C4-2B (cell line): ENCODE measurements at regions not wholly inside any gene's neighbourhood (a gene's known extent, or its start where the extent isn't known, plus 50 kb on each side); places are given as distances from the start of the nearest gene placed in this dataset.

Experiments used
- H3K27ac ChIP-seq: fragments of 450-650 bp; 2 replicates; pipeline ENCODE4 v1.5.1; 2017
- ZFX ChIP-seq: fragments of 450-650 bp; IDR thresholded peaks from 2 replicates; pipeline ENCODE4 v1.6.1; 2017
- TF ChIP-seq, protein P1 (sequence below): fragments of 450-650 bp; conservative IDR thresholded peaks from 2 replicates; pipeline ENCODE4 v1.5.1; 2017; ENCODE audit warnings: mild to moderate bottlenecking

DNA sequence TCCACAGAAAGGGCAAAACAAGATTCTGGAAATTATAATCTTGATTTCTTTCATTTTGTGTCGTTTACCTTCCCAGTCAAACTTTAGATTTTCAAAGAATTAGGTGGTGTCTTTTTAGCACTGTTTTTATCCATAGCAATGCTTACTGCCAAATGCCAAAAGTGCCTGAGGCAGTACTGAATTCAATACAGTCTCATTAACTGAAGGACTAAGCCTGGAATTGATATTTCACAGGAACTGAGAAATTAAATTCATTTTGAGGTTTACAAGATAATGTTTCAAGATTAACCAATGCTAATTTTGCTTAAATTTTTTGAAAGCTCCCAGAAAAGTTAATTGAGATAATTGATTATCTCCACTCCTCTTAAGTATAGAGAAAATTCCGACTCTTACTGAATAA, 68.8 kb upstream of the ARHGAP24 start:
- no peak overlapping the region for H3K27ac ChIP-seq
- TF ChIP-seq ZFX, result no peak

DNA sequence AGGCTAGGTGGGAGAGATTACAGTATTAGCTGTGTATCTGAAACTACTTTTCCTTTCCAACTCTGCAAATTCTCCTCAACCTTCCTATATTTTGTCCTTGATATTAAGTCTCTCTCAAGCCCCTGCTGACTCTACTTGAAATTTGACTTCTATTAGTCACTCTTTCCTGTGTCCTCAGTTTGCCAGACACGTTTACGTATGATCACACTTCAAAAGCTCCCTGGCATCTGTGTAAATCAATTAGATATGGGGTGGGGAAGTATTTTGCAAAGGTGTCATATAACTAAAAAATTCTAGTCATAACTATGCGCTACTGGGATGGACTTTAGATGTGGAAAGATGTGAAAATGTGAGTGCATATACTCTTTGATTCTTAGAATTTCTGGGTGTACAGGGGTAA, 67.4 kb upstream of the ARHGAP24 start:
- H3K27ac ChIP-seq, result no peak overlapping the region
- TF ChIP-seq, protein P1, sequence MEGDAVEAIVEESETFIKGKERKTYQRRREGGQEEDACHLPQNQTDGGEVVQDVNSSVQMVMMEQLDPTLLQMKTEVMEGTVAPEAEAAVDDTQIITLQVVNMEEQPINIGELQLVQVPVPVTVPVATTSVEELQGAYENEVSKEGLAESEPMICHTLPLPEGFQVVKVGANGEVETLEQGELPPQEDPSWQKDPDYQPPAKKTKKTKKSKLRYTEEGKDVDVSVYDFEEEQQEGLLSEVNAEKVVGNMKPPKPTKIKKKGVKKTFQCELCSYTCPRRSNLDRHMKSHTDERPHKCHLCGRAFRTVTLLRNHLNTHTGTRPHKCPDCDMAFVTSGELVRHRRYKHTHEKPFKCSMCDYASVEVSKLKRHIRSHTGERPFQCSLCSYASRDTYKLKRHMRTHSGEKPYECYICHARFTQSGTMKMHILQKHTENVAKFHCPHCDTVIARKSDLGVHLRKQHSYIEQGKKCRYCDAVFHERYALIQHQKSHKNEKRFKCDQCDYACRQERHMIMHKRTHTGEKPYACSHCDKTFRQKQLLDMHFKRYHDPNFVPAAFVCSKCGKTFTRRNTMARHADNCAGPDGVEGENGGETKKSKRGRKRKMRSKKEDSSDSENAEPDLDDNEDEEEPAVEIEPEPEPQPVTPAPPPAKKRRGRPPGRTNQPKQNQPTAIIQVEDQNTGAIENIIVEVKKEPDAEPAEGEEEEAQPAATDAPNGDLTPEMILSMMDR, result no peak
- TF ChIP-seq ZFX, result no peak

DNA sequence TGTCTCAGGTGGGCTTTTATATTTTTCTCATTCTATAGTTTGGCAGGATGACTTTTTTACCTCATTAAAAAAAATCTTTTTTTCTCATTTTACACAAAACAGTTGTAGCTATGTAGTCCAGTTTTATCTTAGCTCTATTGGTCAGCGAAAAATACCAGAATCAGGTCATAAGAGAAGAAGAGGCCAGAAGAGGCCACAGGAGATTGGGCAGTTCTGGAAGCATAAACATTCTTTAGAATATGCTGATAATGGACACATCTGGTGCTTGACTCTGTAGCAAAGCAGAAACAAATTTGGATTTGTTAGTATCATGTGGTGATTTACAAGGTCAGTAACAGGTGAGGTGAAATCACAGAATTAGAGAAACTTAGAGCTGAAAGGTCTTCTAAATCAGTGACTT, 66.6 kb upstream of the ARHGAP24 start:
- no peak overlapping the region for H3K27ac ChIP-seq

DNA sequence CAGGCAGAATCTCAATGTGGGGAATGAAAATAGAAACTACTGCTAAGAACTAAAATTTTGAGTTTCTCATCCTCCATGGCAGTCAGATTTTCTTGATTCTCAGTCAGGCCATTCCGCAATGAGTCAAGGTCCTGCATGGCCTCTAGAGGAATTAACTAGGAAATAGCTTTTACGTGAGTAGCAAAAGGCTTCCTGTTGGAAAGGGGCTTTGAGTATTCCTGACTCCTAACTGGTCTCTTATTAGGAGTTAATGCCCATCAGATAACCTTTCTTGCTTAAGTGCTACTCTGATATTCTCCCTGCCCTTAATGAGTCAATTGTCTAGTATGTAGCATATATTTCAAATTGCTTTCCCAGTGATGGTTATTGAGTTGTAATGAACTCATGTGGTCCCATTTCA, 65.7 kb upstream of the ARHGAP24 start:
- TF ChIP-seq, protein P1, result no peak
- no peak for TF ChIP-seq ZFX
- H3K27ac ChIP-seq, result no peak overlapping the region

More for the DNA sequence above, 66.6 kb upstream of the ARHGAP24 start:
- TF ChIP-seq ZFX, result no peak
- TF ChIP-seq, protein P1, result no peak

DNA sequence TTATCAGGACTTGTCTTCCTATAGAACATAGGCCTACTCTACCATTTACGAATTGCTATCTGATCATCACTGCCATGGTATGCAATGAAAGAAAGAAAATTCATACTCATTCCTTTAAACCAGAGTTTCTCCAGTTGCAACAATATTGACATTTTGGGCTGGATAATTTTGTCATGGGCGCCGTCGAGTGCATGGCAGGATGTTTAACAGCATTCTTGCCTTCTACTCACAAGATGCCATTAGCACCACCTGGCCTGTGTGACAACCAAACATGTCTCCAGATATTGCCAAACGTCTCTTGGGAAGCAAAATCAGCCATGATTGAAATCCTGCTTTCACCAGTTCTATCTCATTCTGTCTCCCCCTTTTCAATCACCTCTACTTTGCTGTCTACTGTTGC, 63.6 kb upstream of the ARHGAP24 start:
- H3K27ac ChIP-seq, result no peak overlapping the region
- TF ChIP-seq, protein P1, result no peak
- no peak for TF ChIP-seq ZFX

DNA sequence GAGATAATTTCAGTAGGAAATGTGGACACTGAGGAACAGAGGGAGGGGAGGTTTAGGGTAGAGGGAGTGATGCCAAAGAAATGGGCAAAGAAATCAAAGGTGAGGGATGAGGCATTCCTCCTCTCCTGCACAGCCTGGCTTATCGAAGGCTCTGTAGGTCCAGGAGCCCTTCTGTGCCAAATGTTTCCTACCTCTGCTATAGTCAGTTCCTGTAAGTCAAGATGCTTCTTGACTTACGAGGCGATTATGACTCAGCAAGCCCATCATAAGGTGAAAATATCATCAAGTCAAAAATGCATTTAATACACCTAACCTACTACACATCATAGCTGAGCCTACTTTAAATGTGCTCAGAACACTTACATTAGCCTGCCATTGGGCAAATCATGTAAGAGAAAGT, 60.0 kb upstream of the ARHGAP24 start:
- H3K27ac ChIP-seq, result no peak overlapping the region
- TF ChIP-seq ZFX, result no peak
- TF ChIP-seq, protein P1, result no peak

DNA sequence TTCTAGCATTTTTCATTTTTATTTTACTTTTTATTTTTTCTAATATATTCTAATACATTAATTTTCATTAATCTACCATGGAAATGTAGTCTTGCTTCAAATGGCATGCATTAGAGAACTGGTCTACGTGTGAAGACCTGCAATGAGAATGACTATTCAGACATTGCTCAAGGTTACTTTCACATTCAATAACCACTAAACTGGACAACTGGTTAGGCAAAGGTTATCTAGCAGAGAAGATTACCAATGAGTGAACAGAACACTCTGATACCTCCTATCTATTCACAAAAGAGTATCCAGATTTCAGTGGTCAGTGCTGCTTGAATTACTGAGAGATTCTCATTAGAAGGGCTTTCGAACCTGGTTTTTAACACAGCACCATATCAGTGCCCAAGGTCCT, 58.9 kb upstream of the ARHGAP24 start:
- TF ChIP-seq, protein P1, result no peak
- TF ChIP-seq ZFX, result no peak
- H3K27ac ChIP-seq, result no peak overlapping the region

DNA sequence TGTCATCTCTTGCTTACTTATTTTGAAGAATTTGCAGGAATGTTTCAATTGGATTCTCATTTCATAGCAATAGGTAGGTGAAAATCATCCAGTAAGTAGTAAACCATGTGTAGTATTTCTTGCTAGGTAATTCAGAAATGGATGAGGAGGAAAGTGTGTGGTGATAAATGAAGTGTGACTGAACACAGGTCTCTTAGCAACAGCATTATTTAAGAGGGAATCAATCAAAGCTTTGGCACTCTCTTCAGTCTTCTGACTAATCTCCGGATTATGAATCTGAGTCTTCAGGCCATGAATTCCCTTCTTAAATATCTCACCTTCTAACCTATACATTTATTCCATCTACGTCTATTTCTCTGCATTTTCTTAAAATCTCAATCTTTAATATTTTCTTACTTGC, 55.8 kb upstream of the ARHGAP24 start:
- no peak overlapping the region for H3K27ac ChIP-seq
- no peak for TF ChIP-seq ZFX
- TF ChIP-seq, protein P1, result no peak
